CD4-positive, alpha-beta T cell treated with Interleukin-17A for 4 hours (primary cell): ENCODE measurements at regions not wholly inside any gene's neighbourhood (a gene's known extent, or its start where the extent isn't known, plus 50 kb on each side); places are given as distances from the start of the nearest gene placed in this dataset.

Experiments
- DNase-seq: peaks from one replicate; pipeline ENCODE4 v3.0.0-alpha.2; 2020; ENCODE audit warnings: mixed read lengths

DNA sequence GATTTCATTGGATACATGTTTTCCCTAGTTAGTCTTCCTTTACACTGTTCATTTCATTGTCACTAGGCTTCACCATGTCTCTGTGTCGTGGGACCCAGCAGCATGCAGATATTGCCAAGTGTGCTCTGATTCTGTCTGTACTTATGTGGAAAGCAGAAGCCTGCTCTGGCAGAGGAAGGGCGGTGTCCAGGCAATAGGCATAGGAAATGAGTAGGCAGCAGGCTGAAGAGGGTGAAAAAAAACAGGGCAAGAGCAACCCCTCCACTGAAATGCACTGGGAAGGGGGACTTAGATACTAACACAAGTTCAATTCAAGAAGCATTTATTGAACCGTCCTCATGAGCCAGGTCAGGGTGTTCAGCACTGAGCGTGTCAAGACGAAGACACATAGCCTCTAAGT is 85.2 kb upstream of the VAV3 start:
- DNase-seq, result peak; percentile 33

DNA sequence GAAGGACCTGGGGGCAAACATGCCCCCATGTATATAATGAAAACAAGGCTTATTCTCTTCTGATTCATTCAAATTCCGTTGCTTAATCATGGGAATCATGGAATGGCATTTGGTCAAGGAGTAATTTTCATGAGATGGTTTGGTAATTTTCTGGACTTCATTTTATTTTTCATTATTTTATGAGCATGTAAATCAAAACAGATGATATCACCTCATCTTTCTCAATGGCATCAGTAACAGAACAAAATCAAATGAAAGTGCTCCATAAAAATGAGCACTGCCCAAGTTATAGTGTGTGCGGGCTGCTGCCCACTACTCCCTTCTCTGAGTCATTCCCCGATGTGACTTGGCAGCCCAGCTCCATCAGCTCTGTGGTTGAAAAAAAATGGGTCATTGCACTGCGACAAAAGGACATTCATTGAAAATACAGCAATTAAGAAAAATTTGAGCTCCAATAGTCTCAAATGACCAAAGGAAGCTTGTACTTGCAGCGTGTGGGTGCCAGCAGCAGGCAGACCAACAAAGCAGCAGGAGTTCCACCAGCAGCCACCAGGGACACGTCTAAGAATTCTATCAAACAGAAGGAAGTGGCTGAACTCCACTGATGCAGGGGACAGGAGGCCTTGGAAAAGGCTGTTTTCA is 84.3 kb upstream of the VAV3 start:
- peak; percentile 24 for DNase-seq

DNA sequence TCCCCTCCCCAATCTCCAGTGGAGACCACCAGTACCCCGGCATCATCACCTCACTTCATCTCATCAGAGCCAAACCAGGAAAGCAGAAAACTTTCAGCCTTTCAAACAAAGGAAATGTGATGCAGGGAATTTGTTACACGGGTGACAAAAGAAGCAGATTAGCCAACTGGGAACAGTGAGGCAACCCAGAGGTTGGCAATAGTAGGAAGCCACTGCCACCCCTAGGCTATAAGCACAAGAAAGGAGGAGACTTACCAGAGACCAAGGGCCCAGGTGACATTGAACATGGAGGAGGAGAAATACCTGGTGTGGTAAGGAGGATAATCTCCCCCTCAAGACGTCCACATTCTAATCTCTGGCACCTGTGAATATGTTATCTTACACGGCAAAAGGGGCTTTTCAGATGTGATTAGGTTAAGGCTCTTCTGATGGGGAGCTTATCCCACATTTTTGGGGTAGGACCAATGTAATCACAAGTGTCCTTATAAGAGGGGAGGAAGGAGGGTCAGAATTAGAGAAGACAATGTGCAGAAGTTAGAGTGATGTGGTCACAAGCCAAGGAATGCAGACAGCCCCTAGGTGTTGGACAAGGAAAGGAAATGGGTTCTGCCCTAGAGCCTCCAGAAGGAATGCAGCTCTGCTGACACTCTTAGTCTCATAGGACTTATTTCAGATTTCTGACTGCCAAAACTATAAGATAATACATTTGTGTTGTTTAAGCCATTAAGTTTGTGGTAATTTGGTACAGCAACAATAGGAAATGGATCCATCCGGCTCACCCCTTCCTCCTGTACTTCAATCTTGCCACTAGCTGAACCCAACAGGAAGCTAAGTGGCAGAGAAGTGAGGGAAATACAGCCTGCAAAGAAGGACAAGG is 83.6 kb upstream of the VAV3 start:
- no peak for DNase-seq

DNA sequence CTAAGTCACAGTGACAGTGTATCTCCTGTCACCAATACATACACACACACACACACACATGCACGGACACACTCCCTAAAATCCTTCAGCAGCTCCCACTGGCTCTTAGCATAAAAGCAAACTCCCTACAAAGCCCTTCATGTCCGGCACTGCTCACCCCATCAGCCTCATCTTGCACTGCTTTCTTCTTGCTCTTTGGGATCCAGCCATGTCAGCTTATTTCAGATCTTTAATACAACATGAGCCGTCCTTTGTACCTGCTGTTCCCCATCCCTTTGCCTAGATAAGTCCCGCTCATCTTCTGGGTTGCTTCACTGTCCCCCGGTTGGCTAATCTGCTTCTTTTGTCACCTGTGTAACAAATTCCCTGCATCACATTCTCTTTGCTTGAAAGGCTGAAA is 82.1 kb upstream of the VAV3 start:
- DNase-seq, result no peak

DNA sequence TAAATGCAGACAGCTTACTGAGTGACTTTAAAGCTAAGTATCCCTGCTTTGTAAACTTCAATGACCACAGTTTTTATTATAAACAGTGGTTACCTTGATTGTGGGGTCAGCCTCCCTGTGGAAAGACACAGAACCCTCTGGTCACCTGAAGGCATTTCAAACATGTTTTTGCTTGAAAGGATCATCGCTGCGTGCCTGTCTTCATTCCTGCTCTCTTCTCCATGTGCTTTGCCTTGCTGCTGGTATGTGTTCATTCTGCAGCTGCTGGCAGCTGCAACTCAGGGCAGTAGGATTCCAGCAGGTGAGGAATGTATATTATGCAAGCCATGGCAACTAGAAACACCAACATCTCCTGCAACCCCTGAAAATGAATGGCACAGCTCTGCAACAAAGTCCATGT is 81.0 kb upstream of the VAV3 start:
- DNase-seq, result no peak

DNA sequence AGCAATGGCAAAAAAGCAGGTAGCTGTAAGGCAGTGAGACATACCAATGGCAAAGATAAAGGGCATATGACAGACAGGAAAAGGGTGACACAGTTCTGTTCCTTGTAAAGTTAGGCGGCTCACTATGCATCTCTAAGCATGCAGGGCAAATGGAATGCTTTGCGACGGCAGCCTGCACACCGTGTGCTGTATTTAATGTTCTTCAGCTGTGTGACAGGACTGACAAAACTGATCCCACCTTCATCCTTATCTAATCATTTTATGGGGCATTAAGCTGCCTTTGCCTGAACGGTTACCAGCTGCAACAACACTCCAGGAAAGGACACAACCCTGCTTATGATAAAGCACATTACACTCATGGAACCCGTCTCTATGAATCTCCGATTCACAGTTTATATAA is 80.5 kb upstream of the VAV3 start:
- peak; percentile 7 for DNase-seq

DNA sequence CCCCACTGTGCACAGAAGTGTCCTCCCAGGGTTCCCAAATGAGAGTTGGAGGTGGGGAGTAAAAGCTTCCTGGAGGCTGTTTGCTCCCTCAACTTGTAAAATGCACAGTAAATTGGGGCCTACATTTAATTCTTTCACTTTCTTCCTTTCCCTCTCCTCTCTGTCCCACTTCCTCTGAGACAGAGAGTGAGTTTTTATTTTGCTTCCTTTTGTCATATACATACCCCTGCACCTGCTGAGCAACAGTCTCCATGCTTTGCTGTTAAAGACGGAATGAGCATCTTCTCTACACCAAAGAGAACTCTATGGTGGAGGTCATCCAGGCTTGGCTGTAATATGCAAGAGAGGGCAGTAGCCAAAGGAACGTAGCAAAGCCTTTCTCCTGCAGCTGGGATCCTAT is 79.3 kb upstream of the VAV3 start:
- no peak for DNase-seq

DNA sequence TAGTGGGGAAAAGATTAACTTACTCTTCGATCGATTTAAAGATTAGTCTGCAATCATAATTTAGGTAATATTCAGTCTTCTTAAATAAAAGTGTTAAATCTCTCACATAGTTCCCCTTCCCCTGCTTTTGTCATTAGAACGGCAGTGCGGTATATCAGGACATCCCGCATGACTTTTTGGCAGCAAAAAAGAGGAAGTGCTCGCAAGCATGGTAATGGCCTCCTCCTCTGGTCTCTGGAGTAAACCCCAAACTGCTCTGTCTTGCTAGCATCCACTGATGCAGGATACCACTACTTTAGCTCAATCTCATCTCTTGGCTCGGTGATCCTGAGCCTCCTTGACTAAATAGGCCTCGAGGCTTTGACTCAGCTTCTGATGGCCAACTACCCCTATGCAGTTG is 78.7 kb upstream of the VAV3 start:
- no peak for DNase-seq

- no peak for DNase-seq
Observed at GRCh38 chr1:108042610-108043009, 77.6 kb upstream of the VAV3 start.

DNA sequence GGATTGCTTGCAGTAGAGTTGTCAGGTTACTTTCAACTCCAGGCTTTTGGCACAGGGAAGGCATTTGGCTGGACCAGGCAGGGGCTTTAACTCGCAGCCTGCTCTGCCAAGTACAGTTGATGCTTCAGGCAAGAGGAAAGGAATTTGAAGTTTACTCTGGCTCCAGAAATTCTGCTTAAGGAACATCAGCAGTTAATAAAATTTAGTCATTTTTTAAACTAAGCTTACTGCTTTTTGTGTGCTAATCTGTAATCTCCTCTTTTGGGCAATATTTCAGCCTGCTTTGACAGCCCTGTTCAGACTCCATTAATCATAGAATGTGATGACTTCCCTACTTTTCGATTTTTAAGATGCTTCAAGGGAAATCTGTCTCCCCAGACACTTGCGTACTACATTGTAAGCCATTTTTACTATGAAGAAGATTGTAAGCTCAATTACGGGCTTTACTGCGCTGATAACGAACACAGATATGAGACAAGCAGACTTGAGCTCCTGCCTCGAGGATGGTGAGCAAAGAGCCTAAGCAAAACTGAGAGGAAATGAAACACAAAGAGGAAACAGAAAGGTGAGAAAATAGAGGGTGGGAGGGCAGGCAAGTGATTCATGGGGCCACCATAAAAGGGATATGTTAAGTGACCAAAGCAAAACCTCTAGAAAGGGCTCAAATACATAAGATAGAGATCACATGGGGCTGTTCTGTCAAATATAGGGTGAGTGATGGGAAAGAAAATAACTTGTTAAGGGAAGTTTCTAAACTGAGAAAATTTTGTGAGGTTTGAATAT is 76.6 kb upstream of the VAV3 start:
- peak; percentile 17 for DNase-seq

DNA sequence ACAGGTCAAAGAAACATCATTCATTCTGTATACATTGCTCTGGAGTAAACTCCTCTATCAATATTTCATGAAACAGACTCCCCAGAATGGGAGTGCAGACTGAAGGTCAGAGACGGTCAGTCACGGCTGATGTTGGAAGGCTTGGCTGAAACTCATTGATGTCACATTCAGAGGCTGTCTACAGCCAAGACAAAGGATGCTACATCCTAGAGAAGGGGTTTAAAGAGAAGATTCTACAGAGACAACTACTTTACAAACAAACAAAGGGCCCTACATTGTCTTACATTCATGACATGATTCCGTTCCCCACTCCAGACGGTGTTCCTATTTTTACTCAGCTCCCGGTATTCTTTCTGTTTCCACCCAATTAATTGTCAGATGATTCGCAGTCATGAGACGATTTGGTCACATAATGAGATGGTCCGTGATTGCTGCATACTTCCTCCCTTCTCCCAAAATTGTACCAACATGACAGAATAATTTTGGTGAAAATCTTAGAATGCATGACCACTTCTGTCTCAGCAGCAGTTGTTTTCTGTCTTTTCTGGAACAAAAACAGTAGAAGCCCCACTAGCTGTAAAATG is 73.8 kb upstream of the VAV3 start:
- DNase-seq, result no peak

DNA sequence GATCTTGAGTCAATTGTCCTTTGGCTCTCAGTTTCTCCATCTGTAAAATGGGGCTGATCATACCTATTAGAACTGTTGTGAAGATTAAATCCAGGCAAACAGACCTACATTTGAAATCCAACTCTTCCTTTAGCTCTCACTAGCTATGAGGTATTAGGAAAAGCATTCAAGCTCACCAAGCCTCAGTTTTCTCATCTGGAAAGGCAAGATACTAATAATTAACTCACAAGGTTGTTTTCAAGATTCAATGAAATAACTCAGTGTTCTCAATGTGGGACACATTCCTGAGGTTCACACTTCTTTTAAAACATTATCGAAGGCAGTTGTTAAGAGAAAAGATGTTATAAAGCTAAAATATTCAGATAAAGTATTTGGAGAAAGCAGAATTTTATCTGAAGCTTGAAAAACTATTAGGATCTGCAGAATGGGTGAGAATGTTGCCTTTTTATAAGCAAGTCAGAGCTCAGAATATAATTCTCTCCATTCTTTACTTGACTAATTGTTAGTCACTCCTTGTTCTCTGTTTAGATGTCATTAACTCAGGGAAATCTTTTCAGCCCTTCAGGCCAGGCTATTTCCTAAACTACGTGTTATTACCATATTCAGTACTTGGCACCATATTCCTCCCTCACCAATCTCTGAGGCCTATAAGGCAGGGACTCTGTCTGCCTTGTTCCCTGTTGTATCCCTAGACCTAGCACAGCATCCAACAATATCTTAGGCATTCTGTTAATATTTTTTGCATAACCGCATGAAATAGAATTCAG is 72.0 kb upstream of the VAV3 start:
- no peak for DNase-seq

- no peak for DNase-seq
Observed at GRCh38 chr1:108034396-108034795, 69.4 kb upstream of the VAV3 start.

- no peak for DNase-seq
Observed at GRCh38 chr1:108033550-108033951, 68.6 kb upstream of the VAV3 start.

GRCh38 chr1:108028841-108029388 is 63.9 kb upstream of the VAV3 start:
- no peak for DNase-seq

- DNase-seq, result no peak
Observed at GRCh38 chr1:108027389-108027788, 62.4 kb upstream of the VAV3 start.

DNA sequence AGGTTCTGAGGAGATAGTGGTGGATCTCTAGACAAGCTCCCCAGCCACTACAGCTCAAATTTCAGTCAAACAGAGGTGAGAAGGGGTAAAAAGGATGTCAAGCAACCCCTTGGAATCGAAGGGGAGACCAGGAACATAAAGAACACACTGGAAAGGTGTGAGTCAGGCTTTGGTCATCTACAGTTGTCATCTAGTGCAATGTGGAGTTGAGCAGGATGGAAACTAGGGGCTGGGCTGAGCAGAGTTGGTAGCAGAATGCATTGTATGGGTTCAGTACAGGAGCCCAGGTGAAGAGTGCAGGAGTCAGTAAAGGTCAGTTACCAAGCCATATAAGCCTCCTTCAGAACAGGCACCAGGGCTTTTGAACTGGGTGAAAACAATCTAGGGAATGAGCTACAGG is 52.7 kb upstream of the VAV3 start:
- no peak for DNase-seq

GRCh38 chr1:108016451-108016920 is 51.5 kb upstream of the VAV3 start:
- no peak for DNase-seq
